ENCODE measurements at regions not wholly inside any gene's neighbourhood (a gene's known extent, or its start where the extent isn't known, plus 50 kb on each side); places are given as distances from the start of the nearest gene placed in this dataset.

DNA sequence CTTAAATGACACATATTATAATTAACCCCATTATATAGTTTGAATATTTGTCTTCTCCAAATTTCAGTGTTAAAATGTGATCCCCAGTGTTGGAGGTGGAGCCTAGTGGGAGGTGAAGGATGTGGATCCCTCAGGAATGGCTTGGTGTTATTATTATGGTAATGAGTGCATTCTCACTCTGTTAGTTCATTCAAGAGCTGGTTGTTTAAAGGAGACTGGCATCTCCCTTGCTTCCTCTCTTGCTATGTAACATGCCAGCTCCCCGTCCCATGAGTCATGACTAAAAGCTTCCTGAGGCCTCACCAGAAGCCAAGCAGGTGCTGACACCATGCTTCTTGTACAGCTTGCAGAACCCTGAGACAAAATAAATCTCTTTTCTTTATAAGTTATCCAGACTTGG, 1612.7 kb downstream of the AMY1C start:
- Histone ChIP-seq H3K27me3 (ENCODE audit: control insufficient read depth, insufficient read depth, low read length) (no peaks in the 10 kb centered on the region), H3K4me1 (ENCODE audit: control insufficient read depth, insufficient read depth, low read length) (no peaks in the 10 kb centered on the region), H3K27ac (ENCODE audit: low read length) (no peak overlapping the region), H3K4me3 (ENCODE audit: low read depth in 2 of 2, low read length in 2 of 2) (no peak overlapping the region), H3K36me3 (ENCODE audit: control insufficient read depth, insufficient read depth, low read length) (no peaks in the 10 kb centered on the region), H3K9me3 (ENCODE audit: control insufficient read depth, insufficient read depth, low read depth, low read length) (no peaks in the 10 kb centered on the region)
- no TSS peak for BruUV-seq (replicated peaks)
- in situ Hi-C loops (cut with HindIII; ENCODE audit: low pct_unique_long_range_greater_than_20kb, low sequenced_read_pairs), result no loop called here
- ATAC-seq (no peak), DNase-seq (ENCODE audit: low read depth, low spot score) (no peak)
- intact Hi-C loops (cut with micrococcal nuclease; ENCODE audit: unreplicated experiment), result no loop called here
- TF ChIP-seq, protein P1, sequence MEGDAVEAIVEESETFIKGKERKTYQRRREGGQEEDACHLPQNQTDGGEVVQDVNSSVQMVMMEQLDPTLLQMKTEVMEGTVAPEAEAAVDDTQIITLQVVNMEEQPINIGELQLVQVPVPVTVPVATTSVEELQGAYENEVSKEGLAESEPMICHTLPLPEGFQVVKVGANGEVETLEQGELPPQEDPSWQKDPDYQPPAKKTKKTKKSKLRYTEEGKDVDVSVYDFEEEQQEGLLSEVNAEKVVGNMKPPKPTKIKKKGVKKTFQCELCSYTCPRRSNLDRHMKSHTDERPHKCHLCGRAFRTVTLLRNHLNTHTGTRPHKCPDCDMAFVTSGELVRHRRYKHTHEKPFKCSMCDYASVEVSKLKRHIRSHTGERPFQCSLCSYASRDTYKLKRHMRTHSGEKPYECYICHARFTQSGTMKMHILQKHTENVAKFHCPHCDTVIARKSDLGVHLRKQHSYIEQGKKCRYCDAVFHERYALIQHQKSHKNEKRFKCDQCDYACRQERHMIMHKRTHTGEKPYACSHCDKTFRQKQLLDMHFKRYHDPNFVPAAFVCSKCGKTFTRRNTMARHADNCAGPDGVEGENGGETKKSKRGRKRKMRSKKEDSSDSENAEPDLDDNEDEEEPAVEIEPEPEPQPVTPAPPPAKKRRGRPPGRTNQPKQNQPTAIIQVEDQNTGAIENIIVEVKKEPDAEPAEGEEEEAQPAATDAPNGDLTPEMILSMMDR (IDR thresholded peaks at IDR 0.05), result no peak
- POLR2A ChIA-PET, result no interaction called here
- CTCF ChIA-PET, result no interaction called here

DNA sequence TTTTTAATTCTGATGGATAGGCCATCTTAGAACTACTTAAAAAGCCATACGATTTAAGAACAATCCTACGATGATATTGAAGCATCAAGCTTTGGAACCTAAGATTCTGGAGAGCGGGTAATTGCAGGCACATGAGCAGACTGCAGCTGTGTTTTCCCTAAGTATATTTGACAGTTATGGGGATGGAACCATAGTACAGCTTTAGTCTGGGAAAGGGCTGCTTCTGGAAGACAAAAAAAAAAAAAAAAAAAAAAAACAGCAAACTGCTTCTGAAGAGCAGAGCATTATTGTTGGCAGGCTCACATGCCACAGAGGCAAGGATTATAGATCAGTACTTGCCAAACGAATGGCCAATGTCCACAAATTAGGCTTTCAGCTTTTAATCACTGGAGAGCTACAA, 1618.7 kb downstream of the AMY1C start:
- H3K36me3 ChIP-seq (ENCODE audit: control insufficient read depth, insufficient read depth, low read length), result no peaks in the 10 kb centered on the region
- no peaks in the 10 kb centered on the region for H3K9me3 ChIP-seq (ENCODE audit: control insufficient read depth, insufficient read depth, low read depth, low read length)
- ChIA-PET POLR2A (no interaction called here), CTCF (no interaction called here)
- DNase-seq (ENCODE audit: low read depth, low spot score), result no peak
- no peaks in the 10 kb centered on the region for H3K4me1 ChIP-seq (ENCODE audit: control insufficient read depth, insufficient read depth, low read length)
- no peak overlapping the region for H3K4me3 ChIP-seq (ENCODE audit: low read depth in 2 of 2, low read length in 2 of 2)
- no peaks in the 10 kb centered on the region for H3K27me3 ChIP-seq (ENCODE audit: control insufficient read depth, insufficient read depth, low read length)
- intact Hi-C loops (cut with micrococcal nuclease; ENCODE audit: unreplicated experiment), result no loop called here
- in situ Hi-C loops (cut with HindIII; ENCODE audit: low pct_unique_long_range_greater_than_20kb, low sequenced_read_pairs), result no loop called here
- H3K27ac ChIP-seq (ENCODE audit: low read length), result no peak overlapping the region
- no peak for ATAC-seq
- no TSS peak for BruUV-seq (replicated peaks)
- no peak for TF ChIP-seq SIN3A (IDR thresholded peaks at IDR 0.05; ENCODE audit: borderline replicate concordance, insufficient read depth, low read depth, low read length)
- TF ChIP-seq, protein P1 (IDR thresholded peaks at IDR 0.05), result no peak
- no peak for TF ChIP-seq POLR2AphosphoS5 (IDR thresholded peaks at IDR 0.05; ENCODE audit: low read depth, low read length)
- TF ChIP-seq, protein P2, sequence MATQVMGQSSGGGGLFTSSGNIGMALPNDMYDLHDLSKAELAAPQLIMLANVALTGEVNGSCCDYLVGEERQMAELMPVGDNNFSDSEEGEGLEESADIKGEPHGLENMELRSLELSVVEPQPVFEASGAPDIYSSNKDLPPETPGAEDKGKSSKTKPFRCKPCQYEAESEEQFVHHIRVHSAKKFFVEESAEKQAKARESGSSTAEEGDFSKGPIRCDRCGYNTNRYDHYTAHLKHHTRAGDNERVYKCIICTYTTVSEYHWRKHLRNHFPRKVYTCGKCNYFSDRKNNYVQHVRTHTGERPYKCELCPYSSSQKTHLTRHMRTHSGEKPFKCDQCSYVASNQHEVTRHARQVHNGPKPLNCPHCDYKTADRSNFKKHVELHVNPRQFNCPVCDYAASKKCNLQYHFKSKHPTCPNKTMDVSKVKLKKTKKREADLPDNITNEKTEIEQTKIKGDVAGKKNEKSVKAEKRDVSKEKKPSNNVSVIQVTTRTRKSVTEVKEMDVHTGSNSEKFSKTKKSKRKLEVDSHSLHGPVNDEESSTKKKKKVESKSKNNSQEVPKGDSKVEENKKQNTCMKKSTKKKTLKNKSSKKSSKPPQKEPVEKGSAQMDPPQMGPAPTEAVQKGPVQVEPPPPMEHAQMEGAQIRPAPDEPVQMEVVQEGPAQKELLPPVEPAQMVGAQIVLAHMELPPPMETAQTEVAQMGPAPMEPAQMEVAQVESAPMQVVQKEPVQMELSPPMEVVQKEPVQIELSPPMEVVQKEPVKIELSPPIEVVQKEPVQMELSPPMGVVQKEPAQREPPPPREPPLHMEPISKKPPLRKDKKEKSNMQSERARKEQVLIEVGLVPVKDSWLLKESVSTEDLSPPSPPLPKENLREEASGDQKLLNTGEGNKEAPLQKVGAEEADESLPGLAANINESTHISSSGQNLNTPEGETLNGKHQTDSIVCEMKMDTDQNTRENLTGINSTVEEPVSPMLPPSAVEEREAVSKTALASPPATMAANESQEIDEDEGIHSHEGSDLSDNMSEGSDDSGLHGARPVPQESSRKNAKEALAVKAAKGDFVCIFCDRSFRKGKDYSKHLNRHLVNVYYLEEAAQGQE (IDR thresholded peaks at IDR 0.05; ENCODE audit: insufficient read depth in 1 of 2, low read depth in 2 of 2, low read length in 1 of 2), result no peak
- no peak for TF ChIP-seq TCF7L2 (IDR thresholded peaks at IDR 0.05; ENCODE audit: low read depth, low read length)

DNA sequence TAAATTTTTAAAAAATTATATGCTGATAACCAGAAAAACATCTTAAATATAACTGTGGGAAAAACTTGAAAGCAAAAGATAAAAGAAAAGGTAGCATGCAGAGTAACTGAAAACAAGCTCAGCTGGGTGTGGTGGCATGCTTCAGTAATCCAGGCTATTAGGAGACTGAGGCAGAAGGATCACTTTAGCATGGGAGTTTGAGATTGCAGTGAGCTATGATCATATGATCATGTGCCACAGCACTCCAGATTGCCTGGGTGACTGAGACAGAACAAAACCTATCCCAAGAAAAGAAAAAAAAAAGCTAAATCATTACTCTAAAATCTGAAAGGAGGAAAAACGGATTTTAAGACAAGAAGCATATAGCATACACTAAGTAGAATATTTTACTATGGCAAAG, 1624.0 kb downstream of the AMY1C start:
- H3K36me3 ChIP-seq (ENCODE audit: control insufficient read depth, insufficient read depth, low read length), result no peaks in the 10 kb centered on the region
- H3K27ac ChIP-seq (ENCODE audit: low read length), result no peak overlapping the region
- TF ChIP-seq, protein P1 (IDR thresholded peaks at IDR 0.05), result no peak
- TF ChIP-seq POLR2AphosphoS5 (IDR thresholded peaks at IDR 0.05; ENCODE audit: low read depth, low read length), result no peak
- TF ChIP-seq SIN3A (IDR thresholded peaks at IDR 0.05; ENCODE audit: borderline replicate concordance, insufficient read depth, low read depth, low read length), result no peak
- TF ChIP-seq TCF7L2 (IDR thresholded peaks at IDR 0.05; ENCODE audit: low read depth, low read length), result no peak
- TF ChIP-seq, protein P2 (IDR thresholded peaks at IDR 0.05; ENCODE audit: insufficient read depth in 1 of 2, low read depth in 2 of 2, low read length in 1 of 2), result no peak
- intact Hi-C loops (cut with micrococcal nuclease; ENCODE audit: unreplicated experiment) (no loop called here), in situ Hi-C loops (cut with HindIII; ENCODE audit: low pct_unique_long_range_greater_than_20kb, low sequenced_read_pairs) (no loop called here)
- DNase-seq (ENCODE audit: low read depth, low spot score), result no peak
- ATAC-seq, result no peak
- no peak overlapping the region for H3K4me3 ChIP-seq (ENCODE audit: low read depth in 2 of 2, low read length in 2 of 2)
- ChIA-PET POLR2A (no interaction called here), CTCF (no interaction called here)
- no peaks in the 10 kb centered on the region for H3K4me1 ChIP-seq (ENCODE audit: control insufficient read depth, insufficient read depth, low read length)
- H3K9me3 ChIP-seq (ENCODE audit: control insufficient read depth, insufficient read depth, low read depth, low read length), result no peaks in the 10 kb centered on the region
- no peaks in the 10 kb centered on the region for H3K27me3 ChIP-seq (ENCODE audit: control insufficient read depth, insufficient read depth, low read length)
- no TSS peak for BruUV-seq (replicated peaks)

Data from Panc1 (cell line).